PFSK-1 (cell line): ENCODE measurements at regions not wholly inside any gene's neighbourhood (a gene's known extent, or its start where the extent isn't known, plus 50 kb on each side); places are given as distances from the start of the nearest gene placed in this dataset.

ENCODE experiments used
- POLR2AphosphoS5 ChIP-seq: IDR thresholded peaks from 2 replicates; pipeline ENCODE4 v1.6.1; 2012; ENCODE audit warnings: low read depth, mild to moderate bottlenecking, control low read depth, low read length, moderate library complexity
- REST ChIP-seq, 2 experiments: IDR thresholded peaks; 2 replicates each; pipeline versions ENCODE4 v1.6.1 to v1.8.0; 2011 to 2012; ENCODE audit warnings: low read depth in 2 of 2, low read length in 2 of 2, control low read depth in 1 of 2, inconsistent platforms in 1 of 2, mild to moderate bottlenecking in 1 of 2, moderate library complexity in 1 of 2; ENCODE audit not compliant: insufficient read depth in 1 of 2
- TAF1 ChIP-seq: IDR thresholded peaks from 2 replicates; pipeline ENCODE4 v1.6.1; 2012; ENCODE audit warnings: low read length, control low read depth, borderline replicate concordance; ENCODE audit not compliant: insufficient read depth

- TF ChIP-seq TAF1 (no peak), POLR2AphosphoS5 (no peak), REST (IDR thresholded peaks at IDR 0.05; ENCODE audit: insufficient read depth in 1 of 2, low read depth in 2 of 2, low read length in 2 of 2) (no peak)
Measured at GRCh38 chr1:234861024-234861620, 251.1 kb upstream of the IRF2BP2 start.
